Activated B cell treated with CpG ODN at 0.5 μM for 24 hours (primary cell): ENCODE measurements at regions not wholly inside any gene's neighbourhood (a gene's known extent, or its start where the extent isn't known, plus 50 kb on each side); places are given as distances from the start of the nearest gene placed in this dataset.

Source experiments
- ATAC-seq: fragments of 200-7000 bp; cut with Tn5 transposase; one replicate; pipeline ENCODE4 v1.10.0; 2021; ENCODE audit warnings: low read depth, mild to moderate bottlenecking, moderate library complexity
- CTCF ChIA-PET: fragments of 350-600 bp; sonication (Branson Sonifier 250); formaldehyde crosslinking; loops from one replicate; lab custom pipeline; 2021; ENCODE audit warnings: antibody characterized with exemption; lab: Charles Lee
- POLR2A ChIA-PET: fragments of 350-600 bp; sonication (Branson Sonifier 250); formaldehyde crosslinking; loops from one replicate; lab custom pipeline; 2021; ENCODE audit warnings: antibody characterized with exemption; lab: Charles Lee
- DNase-seq: peaks from one replicate; pipeline ENCODE4 v3.0.0; 2022
- H3K27ac Mint-ChIP-seq: one replicate; pipeline ENCODE4 v1.8.0; 2020; ENCODE audit warnings: mixed read lengths
- H3K27me3 Mint-ChIP-seq: one replicate; pipeline ENCODE4 v1.8.0; 2021; ENCODE audit warnings: mixed read lengths
- H3K36me3 Mint-ChIP-seq: one replicate; pipeline ENCODE4 v1.8.0; 2021; ENCODE audit warnings: low read depth, mixed read lengths
- H3K4me1 Mint-ChIP-seq: one replicate; pipeline ENCODE4 v1.8.0; 2021; ENCODE audit warnings: mixed read lengths
- H3K4me3 Mint-ChIP-seq: one replicate; pipeline ENCODE4 v1.8.0; 2020; ENCODE audit warnings: mild to moderate bottlenecking, mixed read lengths
- H3K9me3 Mint-ChIP-seq: one replicate; pipeline ENCODE4 v1.8.0; 2020; ENCODE audit warnings: mixed read lengths
- CTCF ChIP-seq: fragments of 200-600 bp; IDR thresholded peaks from one replicate; pipeline ENCODE4 v1.8.0; 2022; ENCODE audit warnings: antibody characterized with exemption, mild to moderate bottlenecking
- intact Hi-C: fragments of 100-400 bp; cut with micrococcal nuclease; formaldehyde crosslinking; loops from one replicate; pipeline ENCODE4 v1.15.1; 2024

DNA sequence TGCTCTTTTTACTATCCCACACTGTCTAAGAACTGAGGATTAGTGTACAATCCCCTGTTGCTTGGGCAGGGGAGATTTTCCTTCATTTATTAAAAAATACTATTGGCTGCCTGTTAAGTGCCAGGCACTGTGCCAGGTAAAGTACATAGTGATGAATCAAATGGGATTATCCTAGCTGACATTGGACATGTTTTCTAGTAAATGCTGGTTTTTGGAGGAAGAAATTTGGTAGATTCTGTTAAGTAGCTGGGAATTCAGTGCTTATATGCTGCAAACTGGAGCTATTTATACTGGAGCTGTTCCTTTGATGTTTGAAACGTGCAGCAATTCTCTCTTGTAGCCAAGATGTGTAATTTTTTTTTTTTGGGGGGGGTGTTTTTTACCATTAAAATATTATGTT lies 299.6 kb downstream of the EMP1 start:
- H3K27ac Mint-ChIP-seq: no peak overlapping the region
- ChIA-PET CTCF (no interaction called here), POLR2A (no interaction called here)
- intact Hi-C loops: no loop called here
- H3K4me1 Mint-ChIP-seq: peaks cover 15% of the 10 kb centered on the region
- H3K9me3 Mint-ChIP-seq: peaks cover 3% of the 10 kb centered on the region
- DNase-seq (no peak), ATAC-seq (no peak)
- H3K4me3 Mint-ChIP-seq: no peak overlapping the region
- no peaks in the 10 kb centered on the region for H3K36me3 Mint-ChIP-seq
- TF ChIP-seq CTCF: no peak
- no peaks in the 10 kb centered on the region for H3K27me3 Mint-ChIP-seq

GRCh38 chr12:13489246-13489645 lies 292.7 kb downstream of the EMP1 start:
- Mint-ChIP-seq H3K36me3 (no peaks in the 10 kb centered on the region), H3K9me3 (peaks cover 3% of the 10 kb centered on the region), H3K4me1 (no peaks in the 10 kb centered on the region), H3K4me3 (no peak overlapping the region), H3K27me3 (no peaks in the 10 kb centered on the region), H3K27ac (no peak overlapping the region)
- intact Hi-C loops: no loop called here
- TF ChIP-seq CTCF: no peak
- ATAC-seq (no peak), DNase-seq (no peak)
- CTCF ChIA-PET: no interaction called here
- POLR2A ChIA-PET: no interaction called here

GRCh38 chr12:13487326-13487725 lies 290.8 kb downstream of the EMP1 start:
- no peak overlapping the region for H3K4me3 Mint-ChIP-seq
- no peaks in the 10 kb centered on the region for H3K4me1 Mint-ChIP-seq
- H3K9me3 Mint-ChIP-seq: no peaks in the 10 kb centered on the region
- ChIA-PET POLR2A (no interaction called here), CTCF (interaction anchor here (1.5 kb wide), 1 partner anchor 13 kb away, joined by 3 read pairs; no protein-coding TSS in a partner anchor)
- DNase-seq (no peak), ATAC-seq (no peak)
- H3K36me3 Mint-ChIP-seq: no peaks in the 10 kb centered on the region
- intact Hi-C loops: no loop called here
- no peak for TF ChIP-seq CTCF
- no peak overlapping the region for H3K27ac Mint-ChIP-seq
- no peaks in the 10 kb centered on the region for H3K27me3 Mint-ChIP-seq

GRCh38 chr12:13486794-13487193 lies 290.3 kb downstream of the EMP1 start:
- DNase-seq (no peak), ATAC-seq (no peak)
- no peaks in the 10 kb centered on the region for H3K27me3 Mint-ChIP-seq
- H3K9me3 Mint-ChIP-seq: no peaks in the 10 kb centered on the region
- H3K36me3 Mint-ChIP-seq: no peaks in the 10 kb centered on the region
- no peak for TF ChIP-seq CTCF
- intact Hi-C loops: no loop called here
- H3K4me1 Mint-ChIP-seq: no peaks in the 10 kb centered on the region
- H3K27ac Mint-ChIP-seq: no peak overlapping the region
- ChIA-PET CTCF (interaction anchor here (1.3 to 1.5 kb wide), 2 partner anchors 13 to 125 kb away, joined by 3 read pairs; no protein-coding TSS in a partner anchor), POLR2A (no interaction called here)
- no peak overlapping the region for H3K4me3 Mint-ChIP-seq

- no peak for DNase-seq
- Mint-ChIP-seq H3K9me3 (no peaks in the 10 kb centered on the region), H3K27me3 (no peaks in the 10 kb centered on the region), H3K4me3 (no peak overlapping the region), H3K27ac (no peak overlapping the region), H3K36me3 (no peaks in the 10 kb centered on the region), H3K4me1 (no peaks in the 10 kb centered on the region)
- no peak for ATAC-seq
- ChIA-PET CTCF (no interaction called here), POLR2A (no interaction called here)
- intact Hi-C loops: no loop called here
- no peak for TF ChIP-seq CTCF
Observed at GRCh38 chr12:13478650-13479181, 282.2 kb downstream of the EMP1 start.
